ENCODE measurements at regions not wholly inside any gene's neighbourhood (a gene's known extent, or its start where the extent isn't known, plus 50 kb on each side); places are given as distances from the start of the nearest gene placed in this dataset.

- H3K4me2 ChIP-seq (ENCODE audit: control insufficient read depth, extremely low read depth, insufficient read depth, low read depth, low read length): no peak overlapping the region
- no peaks in the 10 kb centered on the region for H3K79me2 ChIP-seq (ENCODE audit: control insufficient read depth, insufficient read depth, low read length)
- no peak overlapping the region for H2AFZ ChIP-seq (ENCODE audit: control insufficient read depth, low read length)
- H3K4me3 ChIP-seq (ENCODE audit: control insufficient read depth in 2 of 3, extremely low read depth in 1 of 3, insufficient read depth in 2 of 3, low read depth in 1 of 3, low read length in 3 of 3): no peak overlapping the region
- DNase-seq (ENCODE audit: low read depth, low spot score) (no peak), FAIRE-seq (no peak)
- dilution Hi-C loops (cut with MboI; ENCODE audit: extremely low pct_ligation_motif_present, low sequenced_read_pairs): no loop called here
- TF ChIP-seq, protein P1, sequence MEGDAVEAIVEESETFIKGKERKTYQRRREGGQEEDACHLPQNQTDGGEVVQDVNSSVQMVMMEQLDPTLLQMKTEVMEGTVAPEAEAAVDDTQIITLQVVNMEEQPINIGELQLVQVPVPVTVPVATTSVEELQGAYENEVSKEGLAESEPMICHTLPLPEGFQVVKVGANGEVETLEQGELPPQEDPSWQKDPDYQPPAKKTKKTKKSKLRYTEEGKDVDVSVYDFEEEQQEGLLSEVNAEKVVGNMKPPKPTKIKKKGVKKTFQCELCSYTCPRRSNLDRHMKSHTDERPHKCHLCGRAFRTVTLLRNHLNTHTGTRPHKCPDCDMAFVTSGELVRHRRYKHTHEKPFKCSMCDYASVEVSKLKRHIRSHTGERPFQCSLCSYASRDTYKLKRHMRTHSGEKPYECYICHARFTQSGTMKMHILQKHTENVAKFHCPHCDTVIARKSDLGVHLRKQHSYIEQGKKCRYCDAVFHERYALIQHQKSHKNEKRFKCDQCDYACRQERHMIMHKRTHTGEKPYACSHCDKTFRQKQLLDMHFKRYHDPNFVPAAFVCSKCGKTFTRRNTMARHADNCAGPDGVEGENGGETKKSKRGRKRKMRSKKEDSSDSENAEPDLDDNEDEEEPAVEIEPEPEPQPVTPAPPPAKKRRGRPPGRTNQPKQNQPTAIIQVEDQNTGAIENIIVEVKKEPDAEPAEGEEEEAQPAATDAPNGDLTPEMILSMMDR (optimal IDR thresholded peaks at IDR 0.05 in 1 of 3, IDR thresholded peaks at IDR 0.05 in 1 of 3, conservative IDR thresholded peaks at IDR 0.05 in 1 of 3; ENCODE audit: extremely low read depth in 1 of 3, insufficient read depth in 2 of 3, low read length in 3 of 3): no peak
- no peak for TF ChIP-seq EZH2 (IDR thresholded peaks at IDR 0.05; ENCODE audit: low read length)
- no peaks in the 10 kb centered on the region for H3K36me3 ChIP-seq (ENCODE audit: control insufficient read depth in 2 of 2, extremely low read depth in 1 of 2, insufficient read depth in 2 of 2, low read length in 2 of 2)
- H3K27me3 ChIP-seq (ENCODE audit: control insufficient read depth, extremely low read depth, insufficient read depth, low read length): no peaks in the 10 kb centered on the region
- H3K9me3 ChIP-seq (ENCODE audit: control insufficient read depth, low read depth, low read length): no peaks in the 10 kb centered on the region
- no peaks in the 10 kb centered on the region for H3K9me1 ChIP-seq (ENCODE audit: control insufficient read depth, extremely low read depth, insufficient read depth, low read length)
- no peaks in the 10 kb centered on the region for H4K20me1 ChIP-seq (ENCODE audit: control insufficient read depth, extremely low read depth, insufficient read depth, low read length)
- H3K4me1 ChIP-seq (ENCODE audit: control insufficient read depth, extremely low read depth, insufficient read depth, low read length): no peaks in the 10 kb centered on the region
- H3K9ac ChIP-seq (ENCODE audit: control insufficient read depth, extremely low read depth, insufficient read depth, low read length): no peak overlapping the region
- no peak overlapping the region for H3K27ac ChIP-seq (ENCODE audit: control insufficient read depth, insufficient read depth, low read length)
Observed at GRCh38 chr16:52611817-52612673, 65.1 kb upstream of the TOX3 start.

- no peaks in the 10 kb centered on the region for H3K9me1 ChIP-seq (ENCODE audit: control insufficient read depth, extremely low read depth, insufficient read depth, low read length)
- TF ChIP-seq EZH2 (IDR thresholded peaks at IDR 0.05; ENCODE audit: low read length): no peak
- H3K27me3 ChIP-seq (ENCODE audit: control insufficient read depth, extremely low read depth, insufficient read depth, low read length): no peaks in the 10 kb centered on the region
- no peak overlapping the region for H3K4me2 ChIP-seq (ENCODE audit: control insufficient read depth, extremely low read depth, insufficient read depth, low read depth, low read length)
- FAIRE-seq: no peak
- H3K9ac ChIP-seq (ENCODE audit: control insufficient read depth, extremely low read depth, insufficient read depth, low read length): no peak overlapping the region
- no peak overlapping the region for H2AFZ ChIP-seq (ENCODE audit: control insufficient read depth, low read length)
- no peak for DNase-seq (ENCODE audit: low read depth, low spot score)
- H3K27ac ChIP-seq (ENCODE audit: control insufficient read depth, insufficient read depth, low read length): no peak overlapping the region
- no peaks in the 10 kb centered on the region for H3K9me3 ChIP-seq (ENCODE audit: control insufficient read depth, low read depth, low read length)
- no peak overlapping the region for H3K4me3 ChIP-seq (ENCODE audit: control insufficient read depth in 2 of 3, extremely low read depth in 1 of 3, insufficient read depth in 2 of 3, low read depth in 1 of 3, low read length in 3 of 3)
- no peaks in the 10 kb centered on the region for H3K79me2 ChIP-seq (ENCODE audit: control insufficient read depth, insufficient read depth, low read length)
- no peaks in the 10 kb centered on the region for H3K36me3 ChIP-seq (ENCODE audit: control insufficient read depth in 2 of 2, extremely low read depth in 1 of 2, insufficient read depth in 2 of 2, low read length in 2 of 2)
- no peaks in the 10 kb centered on the region for H4K20me1 ChIP-seq (ENCODE audit: control insufficient read depth, extremely low read depth, insufficient read depth, low read length)
- H3K4me1 ChIP-seq (ENCODE audit: control insufficient read depth, extremely low read depth, insufficient read depth, low read length): no peaks in the 10 kb centered on the region
- dilution Hi-C loops (cut with MboI; ENCODE audit: extremely low pct_ligation_motif_present, low sequenced_read_pairs): no loop called here
Observed at GRCh38 chr16:52603015-52603414, 56.1 kb upstream of the TOX3 start.

Data from keratinocyte (primary cell).